HepG2 (cell line): ENCODE measurements at regions not wholly inside any gene's neighbourhood (a gene's known extent, or its start where the extent isn't known, plus 50 kb on each side); places are given as distances from the start of the nearest gene placed in this dataset.

Source experiments
- EZH2 ChIP-seq: conservative IDR thresholded peaks from 2 replicates; pipeline ENCODE4 v1.6.1; 2012; ENCODE audit warnings: mild to moderate bottlenecking, low read depth, low read length, moderate library complexity
- HDAC2 ChIP-seq: sonication (generic); formaldehyde crosslinking; IDR thresholded peaks from 2 replicates; pipeline ENCODE4 v1.4.0; 2020; ENCODE audit warnings: missing genetic modification reagents
- HIVEP1 ChIP-seq: sonication (generic); formaldehyde crosslinking; IDR thresholded peaks from 2 replicates; pipeline ENCODE4 v1.4.0; 2020; ENCODE audit warnings: mild to moderate bottlenecking, missing genetic modification reagents
- JUND ChIP-seq: sonication (generic); formaldehyde crosslinking; IDR thresholded peaks from 2 replicates; pipeline ENCODE4 v1.8.0; 2022; ENCODE audit warnings: mild to moderate bottlenecking, missing genetic modification reagents
- NFE2 ChIP-seq: sonication (generic); formaldehyde crosslinking; IDR thresholded peaks from 2 replicates; pipeline ENCODE4 v1.4.0; 2020; ENCODE audit warnings: missing genetic modification reagents
- POLR2A ChIP-seq, 2 experiments: IDR thresholded peaks; 2 replicates each; pipeline ENCODE4 v1.6.1; 2011; ENCODE audit warnings: low read depth in 2 of 2, low read length in 2 of 2, mild to moderate bottlenecking in 1 of 2, moderate library complexity in 1 of 2; ENCODE audit not compliant: insufficient read depth in 1 of 2
- SP1 ChIP-seq, 2 experiments: fragments of 450-650 bp in 1 of 2; sonication (generic) in 1 of 2; formaldehyde crosslinking in 1 of 2; IDR thresholded peaks; 2 replicates each; pipeline versions ENCODE4 v1.4.0 to v1.6.1; 2016 to 2020; ENCODE audit warnings: missing genetic modification reagents in 1 of 2
- SRSF1 ChIP-seq: fragments of 200-400 bp; formaldehyde crosslinking; optimal IDR thresholded peaks from 2 replicates; pipeline ENCODE3; 2017; ENCODE audit warnings: mild to moderate bottlenecking, low read depth, low read length, moderate library complexity
- XRCC5 ChIP-seq: fragments of 200-400 bp; formaldehyde crosslinking; optimal IDR thresholded peaks from 2 replicates; pipeline ENCODE3; 2017; ENCODE audit warnings: mild to moderate bottlenecking, low read length
- ZNF598 ChIP-seq: sonication (generic); formaldehyde crosslinking; IDR thresholded peaks from 2 replicates; pipeline ENCODE4 v1.5.1; 2020; ENCODE audit warnings: mild to moderate bottlenecking, missing genetic modification reagents, borderline replicate concordance
- ZNF788 ChIP-seq: sonication (generic); formaldehyde crosslinking; IDR thresholded peaks from 2 replicates; pipeline ENCODE4 v1.5.0; 2020; ENCODE audit warnings: mild to moderate bottlenecking, missing genetic modification reagents, borderline replicate concordance
- TF ChIP-seq, protein P1 (sequence below): sonication (generic); formaldehyde crosslinking; IDR thresholded peaks from 2 replicates; pipeline ENCODE4 v1.5.0; 2020; ENCODE audit warnings: mild to moderate bottlenecking, missing genetic modification reagents, moderate library complexity
- TF ChIP-seq, protein P2 (sequence below): sonication (generic); formaldehyde crosslinking; IDR thresholded peaks from 2 replicates; pipeline ENCODE4 v1.8.0; 2022; ENCODE audit warnings: mild to moderate bottlenecking, missing genetic modification reagents; ENCODE audit not compliant: insufficient replicate concordance

DNA sequence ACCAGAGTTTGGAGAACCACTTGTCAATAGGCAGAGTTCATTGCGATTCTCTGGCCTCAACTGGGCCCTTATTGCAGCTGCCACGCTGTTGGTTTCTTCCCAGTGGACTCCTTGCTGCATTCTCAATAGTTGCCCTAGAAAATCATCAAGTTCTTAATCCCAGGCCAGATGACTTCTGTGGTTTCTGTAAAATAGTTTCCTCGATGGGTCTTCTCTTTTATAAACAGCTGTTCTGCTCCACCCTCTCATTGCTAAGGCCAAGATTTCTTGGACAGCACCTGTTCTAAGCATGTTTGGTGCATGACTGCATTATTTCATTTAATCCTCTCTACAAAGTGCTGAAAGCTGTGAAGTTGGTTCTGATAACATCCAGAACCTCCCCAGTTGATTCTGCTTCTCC lies 131.0 kb downstream of the BCL2L11 start:
- TF ChIP-seq HDAC2 (CRISPR knock-in tag), result no peak
- TF ChIP-seq, protein P1, sequence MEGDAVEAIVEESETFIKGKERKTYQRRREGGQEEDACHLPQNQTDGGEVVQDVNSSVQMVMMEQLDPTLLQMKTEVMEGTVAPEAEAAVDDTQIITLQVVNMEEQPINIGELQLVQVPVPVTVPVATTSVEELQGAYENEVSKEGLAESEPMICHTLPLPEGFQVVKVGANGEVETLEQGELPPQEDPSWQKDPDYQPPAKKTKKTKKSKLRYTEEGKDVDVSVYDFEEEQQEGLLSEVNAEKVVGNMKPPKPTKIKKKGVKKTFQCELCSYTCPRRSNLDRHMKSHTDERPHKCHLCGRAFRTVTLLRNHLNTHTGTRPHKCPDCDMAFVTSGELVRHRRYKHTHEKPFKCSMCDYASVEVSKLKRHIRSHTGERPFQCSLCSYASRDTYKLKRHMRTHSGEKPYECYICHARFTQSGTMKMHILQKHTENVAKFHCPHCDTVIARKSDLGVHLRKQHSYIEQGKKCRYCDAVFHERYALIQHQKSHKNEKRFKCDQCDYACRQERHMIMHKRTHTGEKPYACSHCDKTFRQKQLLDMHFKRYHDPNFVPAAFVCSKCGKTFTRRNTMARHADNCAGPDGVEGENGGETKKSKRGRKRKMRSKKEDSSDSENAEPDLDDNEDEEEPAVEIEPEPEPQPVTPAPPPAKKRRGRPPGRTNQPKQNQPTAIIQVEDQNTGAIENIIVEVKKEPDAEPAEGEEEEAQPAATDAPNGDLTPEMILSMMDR (CRISPR knock-in tag), result no peak
- no peak for TF ChIP-seq SP1 (IDR thresholded peaks at IDR 0.05)
- no peak for TF ChIP-seq SP1 (CRISPR knock-in tag; IDR thresholded peaks at IDR 0.05)
- TF ChIP-seq ZNF788, result no peak
- no peak for TF ChIP-seq NFE2 (CRISPR knock-in tag)
- no peak for TF ChIP-seq SRSF1
- no peak for TF ChIP-seq XRCC5
- TF ChIP-seq EZH2, result no peak
- TF ChIP-seq JUND (CRISPR knock-in tag), result no peak
- TF ChIP-seq POLR2A (IDR thresholded peaks at IDR 0.05; ENCODE audit: insufficient read depth in 1 of 2, low read depth in 2 of 2, low read length in 2 of 2), result no peak
- no peak for TF ChIP-seq ZNF598 (CRISPR knock-in tag)
- TF ChIP-seq, protein P2, sequence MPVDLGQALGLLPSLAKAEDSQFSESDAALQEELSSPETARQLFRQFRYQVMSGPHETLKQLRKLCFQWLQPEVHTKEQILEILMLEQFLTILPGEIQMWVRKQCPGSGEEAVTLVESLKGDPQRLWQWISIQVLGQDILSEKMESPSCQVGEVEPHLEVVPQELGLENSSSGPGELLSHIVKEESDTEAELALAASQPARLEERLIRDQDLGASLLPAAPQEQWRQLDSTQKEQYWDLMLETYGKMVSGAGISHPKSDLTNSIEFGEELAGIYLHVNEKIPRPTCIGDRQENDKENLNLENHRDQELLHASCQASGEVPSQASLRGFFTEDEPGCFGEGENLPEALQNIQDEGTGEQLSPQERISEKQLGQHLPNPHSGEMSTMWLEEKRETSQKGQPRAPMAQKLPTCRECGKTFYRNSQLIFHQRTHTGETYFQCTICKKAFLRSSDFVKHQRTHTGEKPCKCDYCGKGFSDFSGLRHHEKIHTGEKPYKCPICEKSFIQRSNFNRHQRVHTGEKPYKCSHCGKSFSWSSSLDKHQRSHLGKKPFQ (CRISPR knock-in tag), result no peak
- TF ChIP-seq HIVEP1 (CRISPR knock-in tag), result no peak
